T-helper 2 cell (primary cell): ENCODE measurements at regions not wholly inside any gene's neighbourhood (a gene's known extent, or its start where the extent isn't known, plus 50 kb on each side); places are given as distances from the start of the nearest gene placed in this dataset.

Experiments
- DNase-seq, 5 experiments: peaks; one replicate each; pipeline versions ENCODE4 v3.0.0 to v3.0.0-alpha.2; 2012 to 2022

GRCh38 chr5:175236176-175236575 is 207.8 kb downstream of the DRD1 start:
- DNase-seq = no peak

GRCh38 chr5:175235251-175235960 is 208.6 kb downstream of the DRD1 start:
- DNase-seq = no peak

- no peak for DNase-seq
These were observed 213.7 kb downstream of the DRD1 start for GRCh38 chr5:175230299-175230698.

- DNase-seq = no peak
These were observed 217.5 kb downstream of the DRD1 start for GRCh38 chr5:175226506-175226905.

GRCh38 chr5:175223291-175223690 is 220.7 kb downstream of the DRD1 start:
- no peak for DNase-seq

GRCh38 chr5:175222621-175223020 is 221.4 kb downstream of the DRD1 start:
- DNase-seq = no peak

GRCh38 chr5:175220549-175220948 is 223.4 kb downstream of the DRD1 start:
- DNase-seq = no peak

GRCh38 chr5:175219366-175219765 is 224.6 kb downstream of the DRD1 start:
- DNase-seq = no peak

GRCh38 chr5:175216991-175217390 is 227.0 kb downstream of the DRD1 start:
- DNase-seq = no peak

GRCh38 chr5:175215906-175216305 is 228.1 kb downstream of the DRD1 start:
- DNase-seq = no peak

GRCh38 chr5:175214152-175214551 is 229.8 kb downstream of the DRD1 start:
- no peak for DNase-seq

- DNase-seq = no peak
These were observed 231.8 kb downstream of the DRD1 start for GRCh38 chr5:175211956-175212756.

GRCh38 chr5:175207321-175208040 is 236.5 kb downstream of the DRD1 start:
- no peak for DNase-seq

GRCh38 chr5:175206669-175207068 is 237.3 kb downstream of the DRD1 start:
- no peak for DNase-seq

- no peak for DNase-seq
These were observed 241.4 kb downstream of the DRD1 start for GRCh38 chr5:175202463-175203068.

GRCh38 chr5:175201393-175201792 is 242.6 kb downstream of the DRD1 start:
- DNase-seq = no peak

GRCh38 chr5:175195698-175196656 is 248.0 kb downstream of the DRD1 start:
- no peak for DNase-seq

GRCh38 chr5:175181331-175181730 is 262.7 kb downstream of the DRD1 start:
- no peak for DNase-seq

- no peak for DNase-seq
These were observed 273.1 kb downstream of the DRD1 start for GRCh38 chr5:175170899-175171298.

GRCh38 chr5:175168882-175169507 is 275.0 kb downstream of the DRD1 start:
- no peak for DNase-seq

- no peak for DNase-seq
These were observed 278.0 kb downstream of the DRD1 start for GRCh38 chr5:175166026-175166425.
